ENCODE measurements at regions not wholly inside any gene's neighbourhood (a gene's known extent, or its start where the extent isn't known, plus 50 kb on each side); places are given as distances from the start of the nearest gene placed in this dataset.
A peak's percentile ranks its signal among the peaks of the same experiment; 100 is the strongest.
"Not testable (repeated sequence)": the region's sequence is repeated elsewhere in the genome, so short reads cannot be mapped to it uniquely, and the experiment has no call there.

DNA sequence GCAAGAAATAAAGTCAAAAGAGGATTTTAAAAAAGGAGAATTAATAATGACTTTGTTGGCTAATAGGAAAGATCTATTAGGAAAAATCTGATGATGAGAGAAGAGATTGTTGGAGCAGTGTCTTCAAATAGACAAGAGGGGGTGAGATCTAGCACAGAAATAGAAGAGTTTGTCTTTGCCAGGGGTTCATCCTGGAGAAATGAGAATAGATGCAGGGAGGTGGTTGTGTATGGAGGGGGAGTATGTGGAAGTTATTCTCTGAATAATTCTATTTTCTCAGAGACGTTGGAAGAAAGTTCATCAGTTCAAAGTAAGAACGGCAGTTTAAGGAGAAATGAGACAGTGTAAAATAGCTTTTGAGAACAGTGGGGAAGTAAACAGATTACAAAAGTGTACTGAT is 161.3 kb downstream of the TM2D1 start:
- ATAC-seq (replicated peaks) (no peak), DNase-seq (no peak)
- Mint-ChIP-seq H3K36me3 (no peaks in the 10 kb centered on the region), H3K27me3 (no peaks in the 10 kb centered on the region), H3K9me3 (peaks cover 9 to 13% of the 10 kb centered on the region in 2 donors), H3K4me3 (no peak overlapping the region), H3K4me1 (no peaks in the 10 kb centered on the region), H3K27ac (no peak overlapping the region)

DNA sequence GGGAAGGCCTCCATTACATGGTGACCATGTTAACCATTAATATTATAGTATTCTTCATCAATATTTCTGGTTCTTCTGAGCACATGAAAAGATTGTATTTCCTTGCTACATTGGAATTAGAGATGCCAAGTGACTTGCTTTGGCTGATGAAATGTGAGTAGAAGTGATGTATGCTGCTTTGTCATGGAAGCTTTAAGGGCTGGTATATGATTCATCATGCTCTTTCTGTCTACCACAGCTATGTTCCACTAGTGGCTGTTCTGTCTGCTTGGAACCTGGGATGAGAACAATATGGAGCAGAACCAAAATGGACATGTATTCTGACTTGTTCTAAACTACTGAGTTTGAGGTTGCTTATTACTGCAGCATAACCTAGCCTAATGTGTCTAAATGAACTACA is 163.3 kb downstream of the TM2D1 start:
- H3K36me3 Mint-ChIP-seq = no peaks in the 10 kb centered on the region
- ATAC-seq (replicated peaks) (no peak), DNase-seq (no peak)
- H3K27me3 Mint-ChIP-seq = no peaks in the 10 kb centered on the region
- peaks cover 9 to 13% of the 10 kb centered on the region in 2 donors for H3K9me3 Mint-ChIP-seq
- H3K4me1 Mint-ChIP-seq = no peaks in the 10 kb centered on the region
- no peak overlapping the region for H3K4me3 Mint-ChIP-seq
- H3K27ac Mint-ChIP-seq = no peak overlapping the region

DNA sequence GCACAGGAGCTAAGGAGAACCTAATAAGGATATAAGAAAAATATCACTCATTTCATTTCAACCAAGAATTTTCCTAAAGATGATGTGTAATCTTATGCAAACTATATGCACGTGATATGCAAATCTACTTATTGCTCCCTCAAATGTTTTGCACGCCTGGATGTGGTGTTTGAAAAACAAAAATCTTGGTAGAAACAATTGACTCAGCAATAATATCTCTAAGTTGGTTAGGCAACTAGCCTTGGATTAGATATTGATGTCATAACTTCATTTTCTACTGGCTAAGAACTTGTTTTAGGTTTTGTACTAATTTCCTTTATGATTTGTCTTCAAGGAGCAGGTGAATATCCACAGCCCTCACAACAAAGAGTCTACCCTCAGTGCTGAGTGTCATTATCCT is 164.6 kb downstream of the TM2D1 start:
- Mint-ChIP-seq H3K9me3 (peaks cover 11 to 13% of the 10 kb centered on the region in 2 donors), H3K27ac (no peak overlapping the region), H3K4me1 (no peaks in the 10 kb centered on the region), H3K27me3 (peaks cover 4 to 5% of the 10 kb centered on the region in 2 donors), H3K4me3 (no peak overlapping the region), H3K36me3 (peaks cover 0 to 4% of the 10 kb centered on the region in 2 donors)
- ATAC-seq (replicated peaks) (no peak), DNase-seq (no peak)

DNA sequence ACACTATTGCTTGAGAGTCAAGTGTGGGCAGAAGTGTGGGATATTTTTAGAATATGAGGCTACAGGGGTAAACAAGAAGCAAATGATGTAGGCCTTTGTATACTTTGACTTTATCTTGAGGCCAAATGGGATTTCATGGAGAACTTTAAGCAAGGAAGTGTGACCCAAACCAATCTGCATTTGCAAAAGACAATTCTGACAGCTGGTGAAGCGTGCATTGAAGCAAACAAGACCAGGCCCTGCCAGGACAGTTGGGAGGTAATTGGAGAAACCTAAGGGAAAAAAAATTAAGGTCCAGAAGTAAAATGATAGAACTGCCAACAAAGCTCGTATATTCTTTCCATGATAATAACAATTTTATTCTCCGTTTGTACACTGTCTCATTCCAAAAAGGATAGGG is 168.3 kb downstream of the TM2D1 start:
- Mint-ChIP-seq H3K36me3 (peaks cover 0 to 4% of the 10 kb centered on the region in 2 donors), H3K27ac (no peak overlapping the region), H3K4me3 (no peak overlapping the region), H3K27me3 (peaks cover 5 to 10% of the 10 kb centered on the region in 2 donors), H3K4me1 (no peaks in the 10 kb centered on the region), H3K9me3 (peaks cover 6 to 8% of the 10 kb centered on the region in 2 donors)
- ATAC-seq (replicated peaks) (no peak), DNase-seq (no peak)

DNA sequence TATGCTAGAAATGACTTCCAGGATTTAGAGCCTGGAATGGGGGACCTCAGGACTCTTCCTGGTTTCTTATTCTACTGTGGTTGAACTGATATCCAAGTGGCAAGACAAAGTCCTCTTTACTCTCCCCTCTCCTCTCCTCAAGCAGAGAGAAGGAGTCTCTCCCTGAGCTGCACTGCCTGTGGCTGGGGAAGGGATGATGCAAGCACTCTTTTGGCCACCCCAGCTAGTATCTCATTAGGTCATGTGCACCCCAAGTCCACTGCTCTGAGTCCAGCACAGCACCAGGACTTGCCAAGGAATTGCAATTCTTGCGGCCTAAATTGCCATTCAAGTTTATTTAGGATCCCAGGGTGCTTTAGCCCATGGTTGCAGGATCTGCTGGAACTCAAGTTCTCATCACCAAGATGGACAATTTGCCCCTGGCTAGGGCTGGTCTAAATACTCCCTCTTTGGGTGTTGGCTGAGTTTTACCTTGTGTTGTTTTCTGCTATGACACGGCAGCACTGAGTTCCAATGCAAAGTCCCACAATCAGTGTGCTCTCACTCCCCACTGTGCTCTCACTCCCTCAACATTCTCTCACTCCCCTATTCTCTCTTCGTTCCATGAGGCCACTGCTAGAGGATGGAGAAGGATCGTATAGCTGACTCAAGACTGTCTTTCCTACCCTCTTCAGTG is 172.2 kb downstream of the TM2D1 start:
- Mint-ChIP-seq H3K27me3 (peaks cover 9 to 10% of the 10 kb centered on the region in 2 donors), H3K4me3 (no peak overlapping the region), H3K36me3 (peaks cover 0 to 4% of the 10 kb centered on the region in 2 donors), H3K27ac (no peak overlapping the region), H3K4me1 (no peaks in the 10 kb centered on the region), H3K9me3 (peaks cover 8 to 12% of the 10 kb centered on the region in 2 donors)
- ATAC-seq (replicated peaks) (no peak), DNase-seq (no peak)

DNA sequence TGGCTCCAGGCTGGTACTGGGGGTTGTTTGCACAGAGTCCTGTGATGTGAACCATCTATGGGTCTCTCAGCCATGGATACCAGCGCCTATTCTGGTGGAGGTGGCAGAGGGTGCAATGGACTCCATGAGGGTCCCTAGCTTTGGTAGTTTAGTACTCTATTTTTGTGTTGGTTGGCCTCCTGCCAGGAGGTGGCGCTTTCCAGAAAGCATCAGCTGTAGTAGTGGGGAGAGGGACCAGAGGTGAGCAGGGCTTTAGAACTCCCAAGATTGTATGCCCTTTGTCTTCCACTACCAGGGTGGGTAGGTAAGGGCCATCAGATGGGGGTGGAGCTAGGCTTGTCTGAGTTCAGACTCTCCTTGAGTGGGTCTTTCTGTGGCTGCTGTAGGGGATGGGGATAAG is 177.6 kb downstream of the TM2D1 start:
- not testable (repeated sequence) for ATAC-seq (replicated peaks); DNase-seq; H3K27ac Mint-ChIP-seq; H3K36me3 Mint-ChIP-seq; H3K4me3 Mint-ChIP-seq
- peaks cover 9 to 10% of the 10 kb centered on the region in 2 donors for H3K27me3 Mint-ChIP-seq
- peaks cover 4 to 10% of the 10 kb centered on the region in 2 donors for H3K4me1 Mint-ChIP-seq
- H3K9me3 Mint-ChIP-seq = peaks cover 11 to 16% of the 10 kb centered on the region in 2 donors

DNA sequence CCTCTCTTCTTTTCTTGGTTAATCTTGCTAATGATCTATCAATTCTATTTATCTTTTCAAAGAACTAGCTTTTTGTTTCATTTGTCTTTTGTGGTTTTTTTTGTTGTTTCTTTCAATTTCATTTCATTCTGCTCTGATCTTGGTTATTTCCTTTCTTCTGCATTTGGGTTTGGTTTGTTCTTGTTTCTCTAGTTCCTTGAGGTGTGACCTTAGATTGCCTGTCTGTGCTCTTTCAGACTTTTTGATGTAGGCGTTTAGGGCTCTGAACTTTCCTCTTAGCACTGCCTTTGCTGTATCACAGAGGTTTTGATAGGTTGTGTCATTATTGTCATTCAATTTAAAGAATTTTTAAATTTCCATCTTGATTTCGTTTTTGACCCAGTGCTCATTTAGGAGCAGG is 180.1 kb downstream of the TM2D1 start:
- H3K27me3 Mint-ChIP-seq = peaks cover 9 to 10% of the 10 kb centered on the region in 2 donors
- ATAC-seq (replicated peaks); H3K4me3 Mint-ChIP-seq; H3K36me3 Mint-ChIP-seq; H3K27ac Mint-ChIP-seq; DNase-seq: not testable (repeated sequence)
- H3K4me1 Mint-ChIP-seq = peaks cover 4 to 10% of the 10 kb centered on the region in 2 donors
- H3K9me3 Mint-ChIP-seq = peaks cover 9 to 13% of the 10 kb centered on the region in 2 donors

DNA sequence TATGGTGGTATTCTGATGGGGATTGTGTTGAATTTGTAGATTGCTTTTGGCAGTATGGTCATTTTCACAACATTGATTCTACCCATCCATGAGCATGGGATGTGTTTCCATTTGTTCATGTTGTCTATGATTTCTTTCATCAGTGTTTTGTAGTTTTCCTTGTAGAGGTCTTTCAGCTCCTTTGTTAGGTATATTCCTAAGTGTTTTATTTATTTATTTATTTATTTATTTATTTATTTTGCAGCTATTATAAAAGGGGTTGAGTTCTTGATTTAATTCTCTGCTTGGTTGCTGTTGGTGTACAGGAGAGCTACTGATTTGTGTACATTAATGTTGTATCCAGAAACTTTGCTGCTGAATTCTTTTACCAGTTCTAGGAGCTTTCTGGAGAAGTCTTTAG is 181.4 kb downstream of the TM2D1 start:
- not testable (repeated sequence) for DNase-seq; H3K27ac Mint-ChIP-seq; H3K36me3 Mint-ChIP-seq; H3K4me3 Mint-ChIP-seq; ATAC-seq (replicated peaks)
- H3K9me3 Mint-ChIP-seq = peaks cover 9 to 13% of the 10 kb centered on the region in 2 donors
- peaks cover 5 to 10% of the 10 kb centered on the region in 2 donors for H3K27me3 Mint-ChIP-seq
- peaks cover 4 to 10% of the 10 kb centered on the region in 2 donors for H3K4me1 Mint-ChIP-seq

DNA sequence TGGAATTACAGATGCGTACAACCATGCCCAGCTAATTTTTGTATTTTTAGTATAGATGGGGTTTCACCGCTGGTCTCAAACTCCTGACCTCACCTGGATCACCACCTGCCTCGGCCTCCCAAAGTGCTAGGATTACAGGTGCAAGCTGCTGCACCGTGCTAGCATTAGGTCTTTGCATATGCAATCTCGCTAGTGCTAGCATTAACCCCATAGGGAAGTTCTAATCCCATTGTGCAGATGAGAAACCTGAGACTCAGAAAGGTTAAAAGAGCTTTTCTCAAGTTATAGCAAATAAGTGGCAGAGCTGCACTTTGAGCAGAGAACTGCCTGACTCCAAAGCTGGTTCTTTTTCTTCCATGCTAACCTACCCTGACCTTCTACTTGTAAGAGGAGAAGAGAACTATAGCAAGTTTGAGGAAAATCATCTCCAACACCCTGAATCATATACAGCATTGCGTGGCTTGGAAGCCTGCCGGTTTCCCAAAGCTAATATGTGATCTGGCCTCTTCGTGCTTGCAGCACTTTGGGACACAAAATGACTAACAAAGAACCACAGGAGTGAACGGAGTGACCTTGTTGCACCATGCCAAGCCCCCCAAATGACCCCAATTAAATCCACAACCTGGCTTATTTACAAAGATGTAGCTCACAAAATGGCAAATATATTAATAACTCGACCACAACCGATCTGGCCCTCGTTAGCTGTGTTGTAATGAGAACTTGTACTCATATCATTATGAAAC is 185.1 kb downstream of the TM2D1 start:
- Mint-ChIP-seq H3K27me3 (peaks cover 0 to 8% of the 10 kb centered on the region in 2 donors), H3K9me3 (peaks cover 9 to 13% of the 10 kb centered on the region in 2 donors), H3K4me3 (no peak overlapping the region), H3K4me1 (peaks cover 3 to 4% of the 10 kb centered on the region in 2 donors), H3K36me3 (no peaks in the 10 kb centered on the region), H3K27ac (no peak overlapping the region)
- ATAC-seq (replicated peaks) (no peak), DNase-seq (no peak)

DNA sequence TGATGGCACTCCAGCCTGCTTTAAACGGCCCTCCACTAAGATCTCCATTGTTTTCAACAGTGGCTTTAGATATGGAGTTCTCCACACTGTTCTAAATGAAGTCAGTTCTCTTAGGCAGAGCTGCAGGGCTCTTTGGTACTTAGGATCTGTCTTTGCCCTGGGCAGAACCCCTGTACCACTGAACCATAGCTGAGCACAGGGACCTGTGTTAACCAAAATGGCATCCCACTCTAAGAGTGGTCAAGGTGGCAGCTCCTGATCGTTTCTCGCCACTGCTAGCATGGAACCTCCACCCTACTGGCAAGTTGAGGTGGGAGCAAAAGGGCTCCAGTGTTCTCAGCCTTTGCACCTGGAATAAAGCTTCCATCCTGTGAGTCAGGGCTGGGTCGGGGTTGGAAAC is 186.7 kb downstream of the TM2D1 start:
- no peaks in the 10 kb centered on the region for H3K27me3 Mint-ChIP-seq
- peaks cover 6 to 11% of the 10 kb centered on the region in 2 donors for H3K9me3 Mint-ChIP-seq
- ATAC-seq (replicated peaks) (no peak), DNase-seq (no peak)
- no peaks in the 10 kb centered on the region for H3K36me3 Mint-ChIP-seq
- no peak overlapping the region for H3K27ac Mint-ChIP-seq
- H3K4me3 Mint-ChIP-seq = no peak overlapping the region
- no peaks in the 10 kb centered on the region for H3K4me1 Mint-ChIP-seq

DNA sequence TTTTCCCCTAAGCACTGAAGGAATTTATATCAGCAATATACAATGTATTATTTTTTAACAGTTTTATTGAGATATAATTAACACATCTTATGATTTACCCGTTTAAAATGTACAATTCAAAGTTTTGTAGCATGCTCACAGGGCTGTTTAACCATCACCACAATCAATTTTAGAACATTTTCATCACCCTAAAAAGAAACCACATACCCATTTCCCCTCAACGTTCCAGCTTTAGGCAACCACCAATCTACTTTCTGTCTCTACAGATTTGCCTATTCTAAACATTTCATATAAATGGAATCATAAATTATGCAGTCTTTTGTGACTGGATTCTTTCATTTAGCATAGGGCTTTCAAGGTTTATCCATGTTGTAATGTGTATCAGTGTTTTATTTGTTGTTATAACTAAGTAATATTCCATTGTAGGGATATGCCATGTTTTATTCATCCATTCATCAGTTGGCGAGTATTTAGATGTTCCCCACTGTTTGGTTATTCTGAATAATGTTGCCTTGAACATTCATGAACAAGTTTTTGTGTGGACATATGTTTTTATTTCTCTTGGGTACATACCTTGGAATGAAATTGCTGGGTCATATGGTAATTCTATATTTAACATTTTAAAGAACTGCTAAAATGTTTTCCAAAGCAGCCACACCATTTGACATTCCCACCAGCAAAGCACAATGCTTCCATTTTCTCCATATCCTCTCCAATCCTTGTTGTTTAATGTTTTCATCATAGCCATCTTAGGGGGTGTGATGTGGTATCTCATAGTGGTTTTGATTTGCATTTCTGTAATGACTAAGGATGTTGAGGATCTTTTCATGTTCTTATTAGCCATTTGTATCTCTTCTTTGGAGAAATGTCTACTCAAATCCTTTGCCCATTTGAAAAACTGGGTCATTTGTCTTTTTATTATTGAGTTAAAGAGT is 188.5 kb downstream of the TM2D1 start:
- no peak overlapping the region for H3K27ac Mint-ChIP-seq
- no peaks in the 10 kb centered on the region for H3K4me1 Mint-ChIP-seq
- DNase-seq (no peak), ATAC-seq (replicated peaks) (no peak)
- no peaks in the 10 kb centered on the region for H3K36me3 Mint-ChIP-seq
- no peaks in the 10 kb centered on the region for H3K9me3 Mint-ChIP-seq
- H3K27me3 Mint-ChIP-seq = no peaks in the 10 kb centered on the region
- H3K4me3 Mint-ChIP-seq = no peak overlapping the region

DNA sequence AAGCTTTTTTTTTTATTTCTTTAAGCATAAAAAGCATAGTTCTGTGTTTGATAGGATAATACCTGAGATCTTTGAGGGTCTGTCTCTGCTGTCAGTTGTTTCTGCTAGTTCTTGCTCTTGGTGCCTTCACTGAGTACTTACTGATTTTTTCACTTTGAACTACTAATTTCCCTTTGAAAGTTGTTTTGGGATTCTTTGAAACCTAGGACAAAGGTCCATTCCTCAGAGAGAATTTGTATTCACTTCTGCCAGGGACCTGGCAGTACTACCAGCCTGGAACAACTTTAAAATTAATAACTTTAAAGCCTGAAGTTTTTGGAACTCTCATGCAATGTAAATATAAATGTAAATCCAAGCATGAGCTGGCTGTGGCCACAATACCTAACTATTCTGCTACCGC is 190.1 kb downstream of the TM2D1 start:
- no peak for ATAC-seq (replicated peaks)
- Mint-ChIP-seq H3K36me3 (no peaks in the 10 kb centered on the region), H3K9me3 (no peaks in the 10 kb centered on the region), H3K4me3 (no peak overlapping the region), H3K27ac (no peak overlapping the region), H3K4me1 (no peaks in the 10 kb centered on the region), H3K27me3 (peaks cover 0 to 8% of the 10 kb centered on the region in 2 donors)
- DNase-seq = no peak

DNA sequence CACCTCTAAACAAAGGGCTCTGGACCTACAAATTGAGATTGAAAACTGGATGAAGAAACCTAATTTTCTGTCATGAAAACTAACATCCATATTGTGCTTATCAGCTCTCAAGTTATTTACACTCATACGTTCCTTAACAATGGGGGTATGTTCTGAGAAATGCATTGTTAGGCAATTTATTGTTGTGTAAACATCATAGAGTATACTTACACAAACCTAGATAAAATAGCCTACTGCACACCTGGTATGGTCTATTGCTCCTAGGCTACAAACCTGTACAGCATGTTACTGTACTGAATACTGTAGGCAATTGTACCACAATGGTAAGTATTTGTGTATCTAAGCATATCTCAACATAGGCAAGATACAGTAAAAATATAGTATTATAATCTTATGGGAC is 191.4 kb downstream of the TM2D1 start:
- Mint-ChIP-seq H3K4me3 (no peak overlapping the region), H3K27ac (no peak overlapping the region)

DNA sequence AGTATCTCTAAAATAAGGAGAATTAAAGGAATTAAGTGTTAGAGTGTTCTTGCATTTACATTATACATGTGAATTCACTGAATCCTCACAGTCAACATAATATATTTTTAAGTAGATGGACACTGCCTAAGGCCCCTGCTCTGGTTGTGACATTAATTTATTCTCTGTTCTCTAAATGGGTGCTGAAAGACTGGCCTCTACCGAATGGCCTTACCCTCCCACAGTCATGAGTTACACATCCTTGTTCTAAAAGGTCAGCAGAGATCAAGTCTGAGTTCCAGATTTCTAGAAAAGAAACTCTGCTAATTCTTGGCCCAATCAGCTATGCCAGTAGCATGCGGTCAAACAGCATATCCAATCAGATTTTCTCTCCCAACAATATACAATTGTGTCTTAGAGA is 193.2 kb downstream of the TM2D1 start:
- Mint-ChIP-seq H3K27ac (no peak overlapping the region), H3K4me1 (no peaks in the 10 kb centered on the region), H3K36me3 (no peaks in the 10 kb centered on the region), H3K27me3 (peaks cover 0 to 8% of the 10 kb centered on the region in 2 donors), H3K4me3 (no peak overlapping the region), H3K9me3 (no peaks in the 10 kb centered on the region)
- ATAC-seq (replicated peaks) = peak in 1 of 2 donors; percentile 44
- no peak for DNase-seq

More for the DNA sequence above, 191.4 kb downstream of the TM2D1 start:
- no peak for ATAC-seq (replicated peaks)
- Mint-ChIP-seq H3K4me1 (no peaks in the 10 kb centered on the region), H3K27me3 (peaks cover 0 to 8% of the 10 kb centered on the region in 2 donors), H3K9me3 (no peaks in the 10 kb centered on the region), H3K36me3 (no peaks in the 10 kb centered on the region)
- no peak for DNase-seq

All from stimulated activated naive B cell treated with anti-CD40 and anti-IgM and Interleukin-4, amounts not matched to agents 10 μg/mL and 1 μg/mL and 100 μg/mL, for 72 hours (primary cell).